HPDE6-E6E7 (cell line): ENCODE measurements at regions not wholly inside any gene's neighbourhood (a gene's known extent, or its start where the extent isn't known, plus 50 kb on each side); places are given as distances from the start of the nearest gene placed in this dataset.
"Not testable (repeated sequence)": the region's sequence is repeated elsewhere in the genome, so short reads cannot be mapped to it uniquely, and the experiment has no call there.

Source experiments
- DNase-seq: peaks from one replicate; pipeline ENCODE4 v3.0.0; 2011; ENCODE audit warnings: missing footprints; ENCODE audit errors: extremely low spot score

GRCh38 chr2:91422102-91422501 lies 2730.6 kb downstream of the RPIA start:
- not testable (repeated sequence) for DNase-seq

GRCh38 chr2:91427148-91427547 lies 2735.7 kb downstream of the RPIA start:
- DNase-seq = not testable (repeated sequence)

- not testable (repeated sequence) for DNase-seq
These were observed 2750.4 kb downstream of the RPIA start for GRCh38 chr2:91441932-91442245.

GRCh38 chr2:91442246-91442905 lies 2750.9 kb downstream of the RPIA start:
- DNase-seq = no peak

GRCh38 chr2:91442906-91443729 lies 2751.6 kb downstream of the RPIA start:
- DNase-seq = not testable (repeated sequence)

- DNase-seq = not testable (repeated sequence)
These were observed 2752.2 kb downstream of the RPIA start for GRCh38 chr2:91443730-91444115.

GRCh38 chr2:91445705-91446104 lies 2754.2 kb downstream of the RPIA start:
- not testable (repeated sequence) for DNase-seq

GRCh38 chr2:91446489-91446888 lies 2755.0 kb downstream of the RPIA start:
- DNase-seq = not testable (repeated sequence)

GRCh38 chr2:91446915-91447314 lies 2755.4 kb downstream of the RPIA start:
- DNase-seq = not testable (repeated sequence)

GRCh38 chr2:91447508-91447907 lies 2756.0 kb downstream of the RPIA start:
- DNase-seq = not testable (repeated sequence)

- DNase-seq = not testable (repeated sequence)
These were observed 2770.8 kb downstream of the RPIA start for GRCh38 chr2:91462292-91462691.

GRCh38 chr2:91463007-91463406 lies 2771.5 kb downstream of the RPIA start:
- not testable (repeated sequence) for DNase-seq

GRCh38 chr2:91466780-91467363 lies 2775.4 kb downstream of the RPIA start:
- not testable (repeated sequence) for DNase-seq

GRCh38 chr2:91476244-91476935 lies 2784.9 kb downstream of the RPIA start:
- DNase-seq = not testable (repeated sequence)

GRCh38 chr2:91476936-91477246 lies 2785.4 kb downstream of the RPIA start:
- not testable (repeated sequence) for DNase-seq

GRCh38 chr2:91477291-91477690 lies 2785.8 kb downstream of the RPIA start:
- DNase-seq = not testable (repeated sequence)

GRCh38 chr2:91477731-91478672 lies 2786.5 kb downstream of the RPIA start:
- DNase-seq = no peak

GRCh38 chr2:91478851-91479718 lies 2787.6 kb downstream of the RPIA start:
- DNase-seq = not testable (repeated sequence)

GRCh38 chr2:91485226-91485625 lies 2793.8 kb downstream of the RPIA start:
- DNase-seq = not testable (repeated sequence)
